Mesothelial cell of epicardium (in vitro differentiated cells): ENCODE measurements at regions not wholly inside any gene's neighbourhood (a gene's known extent, or its start where the extent isn't known, plus 50 kb on each side); places are given as distances from the start of the nearest gene placed in this dataset.

Experiments used
- DNase-seq, 2 experiments: peaks; one replicate each; pipeline ENCODE4 v3.0.0; 2021; ENCODE audit warnings: low spot score in 2 of 2; ENCODE audit not compliant: unreplicated experiment in 2 of 2
- H3K27ac Mint-ChIP-seq: 2 replicates; pipeline ENCODE4 v1.8.0; 2021; ENCODE audit warnings: mixed read lengths
- H3K27me3 Mint-ChIP-seq: 2 replicates; pipeline ENCODE4 v1.8.0; 2021; ENCODE audit warnings: low read depth, mixed read lengths
- H3K36me3 Mint-ChIP-seq: 2 replicates; pipeline ENCODE4 v1.8.0; 2021; ENCODE audit warnings: mixed read lengths
- H3K4me1 Mint-ChIP-seq: 2 replicates; pipeline ENCODE4 v1.8.0; 2021; ENCODE audit warnings: mixed read lengths
- H3K4me3 Mint-ChIP-seq: 2 replicates; pipeline ENCODE4 v1.8.0; 2021; ENCODE audit warnings: mild to moderate bottlenecking, moderate library complexity, mixed read lengths
- H3K9me3 Mint-ChIP-seq: 2 replicates; pipeline ENCODE4 v1.8.0; 2021; ENCODE audit warnings: mixed read lengths
- CTCF ChIP-seq: fragments of 200-600 bp; sonication (generic); IDR thresholded peaks from one replicate; pipeline ENCODE4 v1.5.0; 2021; ENCODE audit warnings: antibody characterized with exemption; ENCODE audit not compliant: unreplicated experiment

- Mint-ChIP-seq H3K36me3 (no peaks in the 10 kb centered on the region), H3K27ac (no peak overlapping the region), H3K9me3 (no peaks in the 10 kb centered on the region), H3K4me1 (peaks cover 2% of the 10 kb centered on the region), H3K27me3 (peaks cover 19% of the 10 kb centered on the region), H3K4me3 (no peak overlapping the region)
- TF ChIP-seq CTCF: no peak
- DNase-seq: no peak
Observed at GRCh38 chr5:141771031-141771430, 89.0 kb upstream of the ARAP3 start.

- Mint-ChIP-seq H3K4me1 (peaks cover 2% of the 10 kb centered on the region), H3K27ac (no peak overlapping the region), H3K4me3 (no peak overlapping the region), H3K27me3 (peaks cover 24% of the 10 kb centered on the region), H3K9me3 (no peaks in the 10 kb centered on the region), H3K36me3 (no peaks in the 10 kb centered on the region)
- TF ChIP-seq CTCF: no peak
- no peak for DNase-seq
Observed at GRCh38 chr5:141769671-141770070, 87.6 kb upstream of the ARAP3 start.

GRCh38 chr5:141767671-141768070 is 85.6 kb upstream of the ARAP3 start:
- H3K9me3 Mint-ChIP-seq: no peaks in the 10 kb centered on the region
- no peaks in the 10 kb centered on the region for H3K36me3 Mint-ChIP-seq
- no peak for TF ChIP-seq CTCF
- peaks cover 37% of the 10 kb centered on the region for H3K27me3 Mint-ChIP-seq
- no peak overlapping the region for H3K4me3 Mint-ChIP-seq
- no peak for DNase-seq
- H3K27ac Mint-ChIP-seq: no peak overlapping the region
- peaks cover 2% of the 10 kb centered on the region for H3K4me1 Mint-ChIP-seq

- peaks cover 45% of the 10 kb centered on the region for H3K27me3 Mint-ChIP-seq
- H3K4me1 Mint-ChIP-seq: no peaks in the 10 kb centered on the region
- H3K9me3 Mint-ChIP-seq: no peaks in the 10 kb centered on the region
- H3K4me3 Mint-ChIP-seq: no peak overlapping the region
- no peak for DNase-seq
- no peaks in the 10 kb centered on the region for H3K36me3 Mint-ChIP-seq
- no peak overlapping the region for H3K27ac Mint-ChIP-seq
- no peak for TF ChIP-seq CTCF
Observed at GRCh38 chr5:141765896-141766551, 84.0 kb upstream of the ARAP3 start.

- Mint-ChIP-seq H3K27ac (no peak overlapping the region), H3K9me3 (no peaks in the 10 kb centered on the region), H3K4me1 (peaks cover 2% of the 10 kb centered on the region), H3K27me3 (peaks cover 65% of the 10 kb centered on the region), H3K4me3 (no peak overlapping the region), H3K36me3 (no peaks in the 10 kb centered on the region)
- no peak for DNase-seq
- no peak for TF ChIP-seq CTCF
Observed at GRCh38 chr5:141763541-141763940, 81.5 kb upstream of the ARAP3 start.
